NT2/D1 (cell line): ENCODE measurements at regions not wholly inside any gene's neighbourhood (a gene's known extent, or its start where the extent isn't known, plus 50 kb on each side); places are given as distances from the start of the nearest gene placed in this dataset.

ENCODE experiments used
- SUZ12 ChIP-seq: IDR thresholded peaks from 2 replicates; pipeline ENCODE4 v1.6.1; 2011; ENCODE audit not compliant: insufficient read length, insufficient read depth; ENCODE audit errors: extremely low read depth
- YY1 ChIP-seq: IDR thresholded peaks from 2 replicates; pipeline ENCODE4 v1.6.1; 2011; ENCODE audit not compliant: insufficient read length, insufficient read depth
- ZNF274 ChIP-seq: IDR thresholded peaks from 2 replicates; pipeline ENCODE4 v1.6.1; 2011; ENCODE audit warnings: mild to moderate bottlenecking, low read depth, low read length

DNA sequence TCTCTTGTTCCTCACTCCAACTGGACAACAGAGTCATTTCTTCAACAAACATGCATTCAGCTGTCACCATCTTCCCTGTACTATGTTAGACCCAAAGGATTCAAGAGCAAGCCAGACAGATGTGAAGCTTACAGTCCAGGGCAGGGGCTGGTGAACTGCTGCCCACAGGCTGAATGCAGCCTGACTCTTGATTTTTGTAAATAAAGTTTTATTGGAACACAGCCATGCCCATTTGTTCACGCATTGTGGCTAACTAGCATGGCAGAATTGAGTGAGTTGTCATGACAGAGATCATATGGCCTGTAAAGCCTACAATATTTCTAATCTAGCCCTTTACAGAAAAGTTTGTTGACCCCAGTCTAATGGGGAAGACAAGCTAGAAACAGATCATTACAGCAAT, 208.7 kb downstream of the EMX2 start:
- no peak for TF ChIP-seq YY1
- TF ChIP-seq SUZ12 = no peak
- no peak for TF ChIP-seq ZNF274
